ENCODE measurements at regions not wholly inside any gene's neighbourhood (a gene's known extent, or its start where the extent isn't known, plus 50 kb on each side); places are given as distances from the start of the nearest gene placed in this dataset.

DNA sequence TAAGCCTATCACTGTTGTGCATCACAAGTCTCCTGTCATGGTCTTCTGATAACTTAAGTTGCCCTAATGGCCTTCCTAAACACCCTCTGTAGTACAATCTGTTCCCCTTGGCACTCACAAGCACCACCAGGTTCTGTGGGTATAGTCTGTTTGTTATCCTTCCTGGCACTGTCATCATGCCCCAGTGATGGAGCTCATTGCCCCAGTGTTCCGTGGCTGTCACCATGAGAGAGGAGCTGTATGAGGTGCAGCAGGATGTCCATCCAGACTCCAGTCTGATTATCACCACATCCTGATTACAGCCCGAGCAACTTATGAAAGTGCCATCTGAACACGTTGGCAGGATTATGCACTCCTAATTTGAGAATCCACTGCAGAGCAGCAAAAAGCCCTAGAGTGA, 380.1 kb downstream of the FRK start:
- TF ChIP-seq, protein P1, sequence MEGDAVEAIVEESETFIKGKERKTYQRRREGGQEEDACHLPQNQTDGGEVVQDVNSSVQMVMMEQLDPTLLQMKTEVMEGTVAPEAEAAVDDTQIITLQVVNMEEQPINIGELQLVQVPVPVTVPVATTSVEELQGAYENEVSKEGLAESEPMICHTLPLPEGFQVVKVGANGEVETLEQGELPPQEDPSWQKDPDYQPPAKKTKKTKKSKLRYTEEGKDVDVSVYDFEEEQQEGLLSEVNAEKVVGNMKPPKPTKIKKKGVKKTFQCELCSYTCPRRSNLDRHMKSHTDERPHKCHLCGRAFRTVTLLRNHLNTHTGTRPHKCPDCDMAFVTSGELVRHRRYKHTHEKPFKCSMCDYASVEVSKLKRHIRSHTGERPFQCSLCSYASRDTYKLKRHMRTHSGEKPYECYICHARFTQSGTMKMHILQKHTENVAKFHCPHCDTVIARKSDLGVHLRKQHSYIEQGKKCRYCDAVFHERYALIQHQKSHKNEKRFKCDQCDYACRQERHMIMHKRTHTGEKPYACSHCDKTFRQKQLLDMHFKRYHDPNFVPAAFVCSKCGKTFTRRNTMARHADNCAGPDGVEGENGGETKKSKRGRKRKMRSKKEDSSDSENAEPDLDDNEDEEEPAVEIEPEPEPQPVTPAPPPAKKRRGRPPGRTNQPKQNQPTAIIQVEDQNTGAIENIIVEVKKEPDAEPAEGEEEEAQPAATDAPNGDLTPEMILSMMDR (IDR thresholded peaks at IDR 0.05) = no peak
- Histone ChIP-seq H3K9me3 (no peaks in the 10 kb centered on the region), H3K4me1 (peaks cover 0 to 4% (median 0%) of the 10 kb centered on the region in 4 donors), H3K27me3 (no peaks in the 10 kb centered on the region), H3K27ac (no peak overlapping the region), H3K4me3 (no peak overlapping the region), H3K36me3 (no peaks in the 10 kb centered on the region)
- intact Hi-C loops (cut with DNase I; ENCODE audit: low total_unique reads) = no loop called here
- DNase-seq = no peak

DNA sequence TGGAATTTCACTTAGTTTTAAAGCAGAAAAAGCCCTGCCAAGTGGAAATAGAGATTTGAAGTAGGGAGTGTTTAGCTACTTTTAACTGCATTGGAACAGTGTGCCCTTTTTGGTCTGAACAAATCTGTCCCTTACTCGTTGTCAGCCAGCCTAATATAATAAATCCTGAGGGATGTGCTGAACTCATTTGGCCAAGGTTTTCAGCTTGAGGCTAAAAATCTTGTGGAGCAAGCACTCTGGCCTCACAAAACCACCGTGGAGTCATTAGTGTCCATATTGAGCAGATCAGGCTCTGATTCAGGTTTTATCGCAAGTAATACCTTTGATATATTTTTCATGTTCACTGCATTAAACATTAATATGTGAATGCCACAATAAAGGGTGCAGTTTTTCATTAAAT, 383.5 kb downstream of the FRK start:
- Histone ChIP-seq H3K36me3 (no peaks in the 10 kb centered on the region), H3K27ac (no peak overlapping the region), H3K4me1 (peaks cover 0 to 4% (median 0%) of the 10 kb centered on the region in 4 donors), H3K27me3 (no peaks in the 10 kb centered on the region), H3K4me3 (no peak overlapping the region), H3K9me3 (no peaks in the 10 kb centered on the region)
- intact Hi-C loops (cut with DNase I; ENCODE audit: low total_unique reads) = no loop called here
- TF ChIP-seq, protein P1 (IDR thresholded peaks at IDR 0.05) = no peak
- no peak for DNase-seq

DNA sequence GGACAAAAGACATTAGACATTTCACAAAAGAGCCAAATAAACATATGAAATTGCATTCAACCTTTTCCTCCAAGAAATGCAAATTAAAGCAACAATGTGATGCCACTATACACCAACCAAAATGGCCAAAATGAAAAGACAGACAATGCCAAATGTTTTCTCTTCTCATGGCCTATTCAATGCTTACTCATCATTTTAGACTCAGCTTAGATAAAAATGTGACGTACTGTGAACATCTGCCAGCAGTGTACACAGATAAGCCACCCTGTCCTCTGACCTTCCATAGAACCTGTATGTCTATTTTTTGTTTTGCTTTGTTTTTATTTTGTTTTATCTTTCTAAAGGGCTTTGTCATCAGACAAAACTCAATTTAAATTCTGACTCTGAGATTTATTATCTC, 385.2 kb downstream of the FRK start:
- TF ChIP-seq, protein P1 (IDR thresholded peaks at IDR 0.05) = no peak
- Histone ChIP-seq H3K36me3 (no peaks in the 10 kb centered on the region), H3K27me3 (no peaks in the 10 kb centered on the region), H3K4me1 (peaks cover 0 to 4% (median 0%) of the 10 kb centered on the region in 4 donors), H3K9me3 (no peaks in the 10 kb centered on the region), H3K4me3 (no peak overlapping the region), H3K27ac (no peak overlapping the region)
- intact Hi-C loops (cut with DNase I; ENCODE audit: low total_unique reads) = no loop called here
- no peak for DNase-seq

DNA sequence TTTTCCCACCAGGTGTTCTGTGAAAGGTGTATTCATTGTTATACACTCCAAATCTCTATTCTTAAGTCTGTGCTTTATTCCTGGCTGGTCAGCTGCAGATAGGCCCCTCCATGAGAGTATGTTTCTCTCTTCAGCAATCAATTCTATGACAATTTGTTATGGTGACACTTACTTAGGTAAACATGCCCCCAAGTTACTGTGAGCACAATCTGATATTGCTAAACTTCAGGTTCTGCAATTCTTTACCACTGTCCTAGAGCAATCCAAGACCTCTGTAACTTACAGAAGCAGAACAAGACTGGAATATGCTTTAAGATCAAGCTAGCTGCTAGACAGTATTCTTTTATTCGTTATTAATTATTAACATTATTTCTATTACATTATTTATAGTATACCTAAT, 391.9 kb downstream of the FRK start:
- Histone ChIP-seq H3K27me3 (no peaks in the 10 kb centered on the region), H3K36me3 (no peaks in the 10 kb centered on the region), H3K27ac (no peak overlapping the region), H3K4me3 (no peak overlapping the region), H3K4me1 (no peaks in the 10 kb centered on the region), H3K9me3 (no peaks in the 10 kb centered on the region)
- intact Hi-C loops (cut with DNase I; ENCODE audit: low total_unique reads) = no loop called here
- TF ChIP-seq, protein P1 (IDR thresholded peaks at IDR 0.05) = no peak
- DNase-seq = no peak

DNA sequence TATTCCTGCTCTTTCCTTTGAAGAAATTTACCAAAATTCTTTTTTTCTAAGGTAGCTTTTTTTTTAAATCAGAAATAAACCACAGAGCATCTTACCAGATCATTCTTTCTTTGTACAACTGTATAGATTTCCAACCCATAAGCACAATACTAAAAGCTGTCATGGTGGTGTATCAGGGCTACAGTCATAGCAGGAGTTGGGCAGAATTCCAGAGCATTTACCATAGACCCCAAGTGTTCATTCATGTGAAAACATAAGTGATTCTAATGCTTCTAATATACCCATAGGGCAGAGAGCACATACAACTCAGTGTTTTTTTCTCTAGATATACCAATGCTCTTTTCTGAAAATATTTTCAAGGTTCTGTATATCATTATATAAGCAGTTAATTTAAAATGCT, 392.5 kb downstream of the FRK start:
- intact Hi-C loops (cut with DNase I; ENCODE audit: low total_unique reads) = no loop called here
- no peaks in the 10 kb centered on the region for H3K4me1 ChIP-seq
- no peak overlapping the region for H3K4me3 ChIP-seq
- no peak for DNase-seq
- no peaks in the 10 kb centered on the region for H3K27me3 ChIP-seq
- H3K36me3 ChIP-seq = no peaks in the 10 kb centered on the region
- TF ChIP-seq, protein P1 (IDR thresholded peaks at IDR 0.05) = no peak
- H3K27ac ChIP-seq = no peak overlapping the region
- H3K9me3 ChIP-seq = no peaks in the 10 kb centered on the region

DNA sequence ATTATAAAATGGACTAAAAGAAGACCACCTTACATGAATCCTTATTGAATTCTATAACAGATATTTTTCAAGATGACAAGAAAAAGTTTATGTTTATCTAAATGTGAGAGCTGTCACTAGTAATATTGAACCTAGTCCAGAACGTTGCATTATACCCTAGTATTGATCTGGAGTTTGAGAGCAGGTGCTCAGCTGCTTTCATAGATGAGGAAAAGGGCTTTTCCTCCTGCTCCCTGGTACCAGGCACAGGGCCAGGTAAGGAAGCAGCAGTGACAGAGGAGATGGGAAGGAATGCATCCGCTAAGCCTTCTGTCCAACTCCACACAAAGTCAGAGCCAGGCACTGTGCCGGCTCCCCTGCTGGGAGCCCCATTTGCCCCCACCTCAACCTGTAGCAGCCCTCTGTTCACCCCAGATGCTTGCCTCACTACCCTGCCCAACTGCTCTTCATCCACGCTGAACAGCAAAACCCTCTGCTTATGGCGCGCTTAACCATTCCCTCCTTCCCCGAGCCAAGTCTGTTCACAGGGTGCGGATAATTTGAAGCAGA, 393.1 kb downstream of the FRK start:
- H3K27ac ChIP-seq = no peak overlapping the region
- H3K36me3 ChIP-seq = no peaks in the 10 kb centered on the region
- TF ChIP-seq, protein P1 (IDR thresholded peaks at IDR 0.05) = no peak
- H3K4me3 ChIP-seq = no peak overlapping the region
- intact Hi-C loops (cut with DNase I; ENCODE audit: low total_unique reads) = no loop called here
- no peaks in the 10 kb centered on the region for H3K4me1 ChIP-seq
- H3K27me3 ChIP-seq = no peaks in the 10 kb centered on the region
- H3K9me3 ChIP-seq = no peaks in the 10 kb centered on the region
- no peak for DNase-seq
